ENCODE measurements at regions not wholly inside any gene's neighbourhood (a gene's known extent, or its start where the extent isn't known, plus 50 kb on each side); places are given as distances from the start of the nearest gene placed in this dataset.

DNA sequence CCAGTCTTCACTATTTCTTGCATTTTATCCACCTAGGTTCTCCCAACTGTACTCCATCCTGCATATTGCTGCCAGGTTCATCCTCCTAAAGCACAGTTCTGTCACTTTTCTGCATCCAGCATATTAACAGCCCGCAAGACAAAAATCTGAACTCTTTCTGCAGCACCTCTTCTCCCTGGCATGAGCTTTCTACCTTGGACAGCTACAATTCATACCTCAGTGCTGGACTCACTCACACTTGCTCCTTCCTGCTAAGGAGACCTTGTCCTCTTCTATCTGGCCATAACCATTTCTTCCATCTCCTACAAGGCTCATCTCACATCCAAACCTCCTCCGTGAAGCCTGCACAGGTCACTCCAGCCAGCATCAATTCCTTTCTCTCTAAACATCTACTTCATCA lies 170.1 kb upstream of the GRIP1 start:
- no peak for DNase-seq (ENCODE audit: low read depth)

DNA sequence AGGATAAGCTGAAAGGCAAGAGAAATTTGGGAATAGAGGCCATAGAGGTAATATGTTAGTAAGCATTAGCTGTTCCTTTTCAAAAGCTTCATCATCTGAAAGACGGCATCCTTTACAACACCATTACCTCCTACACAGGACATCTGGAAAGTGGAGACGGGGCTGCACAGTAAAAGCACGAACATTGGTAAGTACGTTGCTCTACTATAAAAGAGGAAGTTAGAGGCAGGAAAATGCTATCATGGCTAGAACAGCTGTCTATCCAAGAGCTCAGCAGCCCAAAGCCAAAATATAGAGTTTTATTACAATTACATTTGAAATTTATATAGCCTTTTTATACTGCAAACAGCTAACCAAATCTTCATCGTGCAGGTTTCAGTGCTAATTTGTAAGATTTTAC lies 172.3 kb upstream of the GRIP1 start:
- no peak for DNase-seq (ENCODE audit: low read depth)

DNA sequence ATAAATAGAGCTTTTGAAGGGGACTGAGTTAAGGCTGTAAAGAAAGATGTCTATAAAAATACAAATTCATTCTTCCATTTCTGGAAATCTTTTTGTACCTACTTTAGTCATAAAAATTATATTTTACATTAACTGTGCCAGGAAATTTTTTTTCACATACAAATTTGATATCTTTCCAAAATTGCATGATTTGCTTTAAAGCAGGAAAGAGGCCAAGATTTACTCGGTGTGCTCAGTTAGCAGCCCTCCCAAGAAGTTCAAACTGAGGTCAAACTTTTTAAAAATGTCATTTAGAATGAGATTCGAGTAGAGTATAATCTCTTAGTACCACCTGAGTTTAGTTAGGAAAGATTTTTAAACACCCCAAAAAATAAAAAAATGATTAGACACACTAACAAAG lies 173.2 kb upstream of the GRIP1 start:
- no peak for DNase-seq (ENCODE audit: low read depth)

DNA sequence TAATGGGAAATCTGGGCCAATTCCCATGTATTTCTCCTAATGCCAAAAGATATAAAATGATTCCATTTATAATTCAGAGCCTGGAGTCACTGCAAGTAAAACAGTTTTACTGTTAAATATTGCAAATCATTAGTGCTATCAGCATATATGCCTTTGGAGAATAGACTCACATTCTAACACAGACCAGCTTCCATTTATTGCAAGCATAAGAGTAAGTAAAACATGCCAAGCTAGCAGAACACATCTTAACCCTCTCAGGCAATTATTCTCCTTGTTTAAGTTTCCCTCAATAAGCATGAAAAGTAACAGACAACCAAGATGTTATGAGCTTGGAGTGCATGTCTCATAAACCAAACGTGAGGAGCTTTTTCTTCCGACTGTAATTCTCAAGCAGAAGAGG lies 173.9 kb upstream of the GRIP1 start:
- DNase-seq (ENCODE audit: low read depth) = no peak

DNA sequence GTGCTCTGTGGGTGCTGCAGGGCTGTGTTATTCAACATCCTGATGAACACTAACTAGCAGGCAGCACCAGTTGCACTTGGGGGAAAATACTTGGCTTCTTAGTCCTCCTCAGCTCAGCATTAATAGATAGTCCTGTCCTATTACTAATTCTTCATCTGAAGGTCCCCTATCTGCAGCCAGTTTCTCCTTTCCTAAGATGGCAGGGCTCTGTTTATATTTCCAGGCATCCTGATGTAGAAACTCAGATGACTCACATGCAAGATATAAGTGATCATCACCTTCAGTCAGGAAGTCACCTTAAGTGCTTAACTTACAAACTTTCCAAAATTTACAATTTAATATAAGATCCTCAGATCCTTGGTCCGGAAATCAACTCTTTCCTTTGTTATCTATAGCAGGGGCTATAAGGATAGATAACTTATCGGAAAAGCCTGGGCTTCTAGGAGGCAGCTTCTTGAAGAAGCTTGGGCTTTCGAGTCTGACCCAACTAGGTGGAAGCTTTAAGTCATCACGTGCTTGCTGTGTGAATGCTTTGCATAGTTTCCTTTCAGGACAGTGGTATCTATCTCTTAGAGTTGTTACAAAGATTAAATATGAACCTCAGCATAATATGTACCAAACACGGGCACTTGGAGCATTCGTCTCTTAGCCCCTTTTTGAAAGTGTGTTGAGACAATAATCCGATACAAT lies 181.0 kb upstream of the GRIP1 start:
- DNase-seq (ENCODE audit: low read depth) = no peak

DNA sequence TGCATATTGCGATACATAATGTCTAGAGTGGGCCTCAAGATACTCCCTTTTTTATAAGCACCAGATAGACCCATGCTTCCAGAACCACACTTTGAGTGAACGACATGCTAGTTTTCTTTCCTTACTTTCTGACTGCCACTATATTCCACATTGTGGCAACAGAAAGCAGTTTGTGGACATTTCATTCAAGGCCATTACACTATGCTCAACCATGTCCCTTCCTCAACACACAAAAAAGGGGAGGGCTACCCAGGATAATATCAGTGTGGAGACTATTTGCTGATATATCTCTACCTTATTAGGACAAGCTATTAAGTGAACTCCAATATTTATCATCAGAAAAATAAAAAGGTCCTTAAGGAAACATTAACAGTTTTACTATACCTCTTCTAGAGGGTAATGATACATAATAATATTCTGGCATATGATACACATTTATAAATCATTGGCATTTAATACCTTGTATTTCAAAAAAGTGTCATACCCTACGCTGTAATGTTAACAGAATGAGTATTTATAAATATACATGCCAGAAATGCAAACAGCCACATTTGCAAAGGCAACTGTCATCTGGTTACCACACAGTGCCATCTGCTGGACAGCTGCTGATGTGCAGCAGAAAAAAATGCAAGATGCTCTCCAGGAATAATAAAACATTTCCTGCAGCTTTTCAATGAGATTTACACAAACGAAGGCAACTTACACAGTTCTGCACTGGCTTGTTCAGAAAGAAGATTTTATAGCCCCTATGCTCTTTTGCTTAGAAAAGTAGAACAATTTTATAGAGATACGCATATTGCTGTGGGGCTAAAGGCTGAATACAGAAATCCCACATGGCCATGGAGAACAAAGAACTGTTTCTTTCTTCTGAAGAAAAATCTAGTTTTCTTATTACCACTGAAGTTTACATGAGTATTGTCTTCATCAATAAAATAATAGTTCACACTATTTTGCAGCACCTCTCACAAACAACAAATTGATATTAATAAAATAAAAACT lies 182.2 kb upstream of the GRIP1 start:
- DNase-seq (ENCODE audit: low read depth) = peak; percentile 30

DNA sequence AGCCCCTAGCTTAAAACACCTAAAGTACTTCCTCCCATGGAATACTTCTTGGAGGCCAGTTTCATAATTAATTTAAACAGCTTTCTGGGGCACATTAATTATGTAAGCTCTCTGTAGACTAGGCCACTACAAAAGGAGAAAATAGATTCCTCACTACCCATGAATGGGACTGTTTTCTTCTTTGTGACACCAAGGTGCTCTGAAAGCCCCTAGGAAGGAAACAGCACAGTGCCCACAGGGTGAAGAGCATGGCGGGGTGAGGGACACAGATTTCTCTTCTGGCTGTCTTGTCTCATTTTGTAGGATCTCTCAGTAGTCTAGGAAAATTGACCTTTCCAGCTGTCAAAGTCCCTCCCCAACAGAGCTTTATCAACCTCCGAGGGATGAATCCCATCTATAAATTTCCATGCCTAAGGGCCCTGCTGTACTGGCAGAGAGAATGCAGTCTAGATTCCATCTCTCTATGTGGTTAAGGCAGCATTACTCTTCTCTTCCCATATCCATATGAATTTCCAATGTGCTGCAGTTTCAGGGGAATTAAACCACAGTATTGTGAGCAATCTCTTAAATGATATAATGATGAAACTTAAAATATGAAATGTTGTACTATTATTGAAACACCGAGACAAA lies 183.6 kb upstream of the GRIP1 start:
- no peak for DNase-seq (ENCODE audit: low read depth)

DNA sequence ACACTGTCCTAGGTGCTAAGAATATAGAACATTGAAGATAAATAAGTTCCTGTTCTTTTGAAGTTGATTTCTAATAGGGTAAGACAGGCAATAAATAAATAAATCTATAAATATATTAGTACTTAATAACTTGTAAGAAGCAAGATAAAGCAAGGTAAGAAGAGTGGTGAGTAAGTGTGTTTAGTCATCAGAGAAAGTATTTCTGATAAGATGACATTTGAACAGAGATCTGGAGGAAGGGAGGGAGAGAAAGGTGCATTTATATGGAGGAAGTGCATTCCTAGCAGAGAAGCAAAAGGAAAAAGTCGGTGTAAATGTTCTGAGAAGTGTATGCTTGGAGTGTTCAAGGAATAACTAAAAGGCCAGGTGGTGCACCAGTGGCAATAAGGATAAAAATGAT lies 184.4 kb upstream of the GRIP1 start:
- no peak for DNase-seq (ENCODE audit: low read depth)

DNA sequence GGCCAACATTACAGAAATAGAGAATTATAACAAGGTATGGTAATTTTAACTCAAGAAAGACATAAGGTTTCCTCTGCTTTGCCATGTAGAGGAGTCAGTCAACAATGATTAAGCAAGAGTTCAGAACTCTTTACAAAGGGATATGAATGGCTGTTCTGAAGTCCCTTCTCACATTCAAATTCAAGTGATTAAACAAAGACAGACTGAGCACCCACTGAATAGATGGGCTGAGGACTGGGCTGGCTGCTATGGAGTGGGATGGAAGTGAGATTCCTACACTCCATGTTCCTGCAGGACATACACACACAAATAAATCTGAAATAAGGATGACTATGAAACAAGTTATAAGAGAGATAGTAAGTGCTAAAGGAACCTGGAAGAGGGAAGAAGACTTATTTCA lies 199.0 kb upstream of the GRIP1 start:
- no peak for DNase-seq (ENCODE audit: low read depth)

DNA sequence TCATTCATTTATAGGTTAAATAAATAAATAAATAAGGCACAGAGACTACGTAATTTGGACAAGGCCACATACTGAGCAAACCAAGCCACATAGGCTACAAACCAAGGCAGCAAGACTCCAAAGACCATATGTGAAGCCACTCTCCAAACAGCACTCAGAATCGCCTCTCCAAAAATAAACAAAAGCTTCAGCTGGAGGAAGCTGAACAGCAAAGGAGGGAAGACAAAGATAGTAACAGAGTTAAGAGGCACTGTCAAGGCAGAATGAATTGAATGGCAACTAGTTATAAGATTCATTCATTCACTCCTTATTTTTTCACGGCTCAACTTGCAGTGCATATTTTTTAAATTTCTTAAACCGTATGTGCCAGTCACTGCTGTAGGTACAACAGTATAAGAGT lies 200.5 kb upstream of the GRIP1 start:
- no peak for DNase-seq (ENCODE audit: low read depth)

DNA sequence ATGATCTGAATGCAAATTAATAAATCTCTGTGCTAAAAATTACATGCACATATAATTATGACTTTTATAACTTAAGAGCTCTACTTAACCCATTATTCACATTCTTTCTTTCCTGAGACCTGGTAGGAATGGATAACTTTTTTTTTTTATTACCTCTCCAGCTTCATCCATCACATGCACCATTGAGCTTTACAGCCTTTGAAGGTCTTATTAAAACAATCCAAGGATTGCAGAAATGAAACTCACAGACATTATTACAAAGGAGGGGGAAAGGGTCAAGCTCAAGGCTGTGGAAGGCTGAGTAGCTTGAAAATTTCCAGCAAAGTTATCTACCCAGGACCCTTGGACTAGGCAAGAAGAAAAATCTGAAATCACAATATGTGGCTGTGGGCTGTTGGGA lies 202.5 kb upstream of the GRIP1 start:
- DNase-seq (ENCODE audit: low read depth) = no peak

DNA sequence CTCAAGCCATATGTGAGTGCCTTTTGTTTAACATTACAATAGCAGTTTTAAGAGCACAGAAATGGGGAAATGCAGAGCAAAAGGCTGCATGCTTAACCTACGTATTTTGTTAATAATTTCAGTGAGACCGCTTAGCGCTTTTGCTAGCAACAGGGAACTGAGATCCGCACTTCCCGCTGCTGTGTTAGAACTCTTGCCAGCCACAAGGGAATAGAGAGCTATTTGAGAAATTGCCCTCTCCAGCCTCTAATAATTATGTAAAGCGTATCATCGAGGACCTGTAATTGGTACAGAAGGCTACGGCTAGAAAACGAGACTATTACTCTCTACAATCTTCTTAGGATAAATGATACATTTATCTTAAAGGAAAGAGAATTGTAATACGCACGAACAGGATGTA lies 205.2 kb upstream of the GRIP1 start:
- DNase-seq (ENCODE audit: low read depth) = no peak

DNA sequence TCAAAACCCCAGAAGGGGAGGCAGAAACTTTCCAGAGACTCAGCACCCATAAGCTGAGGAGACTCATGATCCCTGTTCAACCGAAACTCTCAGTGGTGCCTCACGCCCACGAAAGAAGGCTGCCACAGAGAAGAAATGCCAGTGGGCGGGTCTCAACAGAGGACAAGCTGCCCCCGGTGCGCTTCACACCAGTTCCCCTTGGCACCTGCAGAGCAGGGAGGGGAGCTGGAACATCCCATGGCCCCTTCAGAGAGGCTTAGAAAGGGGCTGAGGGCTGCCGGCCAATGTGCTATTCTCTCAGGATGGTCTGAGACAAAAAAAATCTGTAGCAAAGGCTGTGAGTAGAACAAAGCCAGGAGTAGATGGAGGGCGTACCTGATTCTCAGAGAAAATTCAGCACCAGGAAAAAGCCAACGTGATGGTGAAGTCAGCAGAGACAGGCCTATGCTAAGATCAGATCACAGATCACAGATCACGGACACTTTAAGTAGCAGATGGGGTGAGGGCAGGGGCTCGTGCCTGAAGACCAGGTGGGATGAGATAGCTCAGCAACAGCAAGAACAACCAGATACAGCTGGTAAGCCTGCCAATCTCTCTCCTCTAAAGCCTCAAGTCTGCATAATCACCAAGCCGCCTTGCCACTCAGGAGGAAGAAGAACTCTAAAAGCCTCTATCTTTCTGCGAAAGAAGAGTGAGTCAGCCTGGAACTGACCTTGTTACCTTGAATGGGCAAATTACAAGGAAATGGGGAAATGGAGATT lies 206.4 kb upstream of the GRIP1 start:
- DNase-seq (ENCODE audit: low read depth) = no peak

DNA sequence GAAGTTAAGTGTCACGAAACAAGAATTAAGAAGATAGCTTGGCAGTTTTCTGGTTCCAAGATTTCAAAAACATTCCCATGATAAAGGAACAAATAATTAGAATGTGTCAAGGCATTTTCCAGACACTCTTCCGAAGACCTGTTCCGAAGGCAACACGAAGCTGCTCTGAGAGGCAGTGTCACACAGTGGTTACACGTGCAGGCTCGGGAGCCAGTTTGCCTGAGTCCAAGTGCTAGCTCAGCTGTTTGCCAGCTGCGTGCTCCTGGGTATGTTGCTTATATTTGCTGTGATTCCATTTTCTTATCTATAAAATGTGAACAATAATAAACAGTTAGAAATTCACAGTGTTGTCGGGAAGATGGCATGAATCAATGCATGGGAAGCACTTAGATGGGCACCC lies 217.9 kb upstream of the GRIP1 start:
- DNase-seq (ENCODE audit: low read depth) = no peak

DNA sequence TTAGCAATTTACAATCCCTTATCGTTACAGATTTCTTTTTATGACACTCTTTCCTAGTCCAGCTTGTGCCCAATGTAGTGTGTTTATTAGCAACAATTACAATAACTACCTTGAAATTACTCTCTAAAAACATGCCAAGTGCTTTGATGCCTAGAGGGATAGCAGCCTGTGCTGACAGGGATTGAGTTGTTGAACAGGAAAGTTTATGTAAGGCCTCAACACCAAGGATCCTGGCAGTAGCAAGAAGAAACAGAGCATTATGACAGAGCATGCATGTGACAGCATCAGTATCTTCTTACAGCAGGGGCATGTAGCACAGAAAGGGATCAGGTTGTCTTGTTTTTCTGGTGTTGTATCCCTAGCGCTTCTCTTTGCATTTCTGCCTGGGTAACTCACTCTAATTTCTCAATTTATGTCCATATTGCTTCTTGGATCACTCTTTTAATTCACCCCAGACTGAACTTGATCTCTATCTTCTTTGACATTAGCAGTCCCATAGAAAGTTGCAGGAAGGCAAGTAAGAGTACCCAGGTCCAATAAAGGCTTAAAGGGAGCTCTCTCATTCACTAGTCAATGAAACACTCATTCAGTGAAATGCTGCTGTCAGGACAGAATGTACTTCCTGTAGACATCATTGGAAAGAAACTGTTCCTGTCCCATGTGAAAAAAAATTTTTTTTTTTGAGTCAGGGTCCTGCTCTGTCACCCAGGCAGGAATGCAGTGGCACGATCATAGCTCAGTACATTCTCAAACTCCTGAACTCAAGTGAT lies 220.0 kb upstream of the GRIP1 start:
- DNase-seq (ENCODE audit: low read depth) = no peak

DNA sequence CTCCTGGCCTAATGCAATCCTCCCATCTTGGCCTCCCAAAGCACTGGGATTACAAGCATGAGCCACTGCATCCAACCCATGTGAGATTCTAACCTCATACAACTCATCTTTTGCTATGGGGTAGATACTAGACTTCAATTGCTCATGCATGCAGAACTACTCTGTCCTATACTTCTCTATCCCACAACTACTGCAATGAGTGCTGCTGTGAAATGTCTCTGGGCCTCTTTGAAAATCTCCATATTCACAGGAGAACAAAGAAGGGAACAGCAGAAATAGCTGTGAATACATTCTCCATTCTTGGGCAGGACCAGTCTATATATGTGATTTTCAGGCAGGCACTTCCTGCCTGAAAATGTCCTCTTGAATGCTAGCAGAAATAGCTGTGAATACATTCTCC lies 220.7 kb upstream of the GRIP1 start:
- DNase-seq (ENCODE audit: low read depth) = no peak

DNA sequence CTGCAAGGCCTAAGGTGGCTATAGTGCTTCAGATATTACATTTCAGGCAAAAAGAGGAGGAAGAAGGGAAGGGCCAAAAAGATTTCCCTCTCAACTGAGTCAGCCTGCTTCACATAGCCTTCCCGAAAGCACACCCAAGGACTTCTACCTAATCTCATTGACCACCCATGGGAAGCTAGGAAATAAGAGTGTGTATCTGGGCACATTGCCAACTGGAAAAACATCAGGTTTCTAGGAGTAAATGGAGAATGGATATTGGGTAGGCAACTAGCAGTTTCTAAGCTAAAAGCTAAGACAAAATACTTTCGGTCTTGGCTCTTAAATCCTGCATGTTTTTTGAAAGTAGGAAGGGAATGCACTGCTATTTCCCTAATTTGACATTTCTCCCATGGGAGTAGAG lies 221.7 kb upstream of the GRIP1 start:
- DNase-seq (ENCODE audit: low read depth) = no peak

DNA sequence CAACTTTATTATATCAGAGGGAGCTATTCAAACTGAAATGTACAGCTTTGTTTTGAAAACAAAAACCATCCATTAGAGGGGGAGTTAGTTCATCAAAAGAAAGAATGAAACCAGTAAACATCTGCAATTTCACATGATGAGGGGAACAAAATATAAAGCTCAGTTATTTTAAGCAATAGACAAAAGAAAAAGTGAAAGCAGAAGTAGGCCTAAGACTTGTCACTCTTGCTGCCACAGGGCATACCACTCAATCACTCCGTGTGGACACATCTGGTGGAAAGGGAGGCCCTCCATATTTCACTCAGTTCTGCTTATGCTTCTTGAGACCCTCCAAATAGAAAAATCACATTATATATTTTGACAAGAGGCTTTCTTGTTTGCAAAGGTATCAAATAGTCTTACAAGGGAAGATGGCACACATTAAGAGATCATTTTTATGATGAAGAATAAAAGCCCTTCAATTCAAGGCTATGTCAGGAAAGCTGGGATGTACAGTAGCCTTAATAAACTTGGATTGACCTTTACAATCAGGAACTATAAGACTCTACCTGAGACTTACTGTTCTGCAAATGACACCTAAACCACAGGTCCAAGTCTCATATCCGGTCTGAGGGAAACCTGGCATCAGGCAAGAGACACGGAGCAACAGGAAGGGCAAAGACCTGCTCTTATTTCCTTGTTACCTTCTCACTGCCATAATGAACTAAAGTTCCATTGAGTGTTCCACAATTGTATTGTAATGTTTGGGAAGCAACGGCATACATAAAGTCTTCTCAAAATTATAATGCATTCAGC lies 222.5 kb upstream of the GRIP1 start:
- DNase-seq (ENCODE audit: low read depth) = no peak

DNA sequence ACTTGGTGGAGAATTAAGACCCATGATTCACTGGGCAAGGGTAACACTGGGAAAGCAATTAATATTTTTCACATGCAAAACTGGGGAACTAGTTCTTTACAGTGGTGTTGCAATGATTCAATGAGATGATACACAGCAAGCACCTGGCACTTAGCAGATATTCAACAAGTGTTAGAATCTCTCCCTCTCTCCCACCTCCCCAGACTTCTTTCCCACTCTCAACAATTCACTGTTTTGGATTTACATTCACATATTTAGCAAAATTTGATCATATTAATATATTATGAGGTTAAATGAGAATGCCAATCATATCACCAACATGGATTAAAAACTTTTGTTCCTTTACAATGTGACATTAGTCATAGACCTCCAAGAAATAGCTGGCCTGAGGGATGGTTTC lies 223.1 kb upstream of the GRIP1 start:
- DNase-seq (ENCODE audit: low read depth) = no peak

DNA sequence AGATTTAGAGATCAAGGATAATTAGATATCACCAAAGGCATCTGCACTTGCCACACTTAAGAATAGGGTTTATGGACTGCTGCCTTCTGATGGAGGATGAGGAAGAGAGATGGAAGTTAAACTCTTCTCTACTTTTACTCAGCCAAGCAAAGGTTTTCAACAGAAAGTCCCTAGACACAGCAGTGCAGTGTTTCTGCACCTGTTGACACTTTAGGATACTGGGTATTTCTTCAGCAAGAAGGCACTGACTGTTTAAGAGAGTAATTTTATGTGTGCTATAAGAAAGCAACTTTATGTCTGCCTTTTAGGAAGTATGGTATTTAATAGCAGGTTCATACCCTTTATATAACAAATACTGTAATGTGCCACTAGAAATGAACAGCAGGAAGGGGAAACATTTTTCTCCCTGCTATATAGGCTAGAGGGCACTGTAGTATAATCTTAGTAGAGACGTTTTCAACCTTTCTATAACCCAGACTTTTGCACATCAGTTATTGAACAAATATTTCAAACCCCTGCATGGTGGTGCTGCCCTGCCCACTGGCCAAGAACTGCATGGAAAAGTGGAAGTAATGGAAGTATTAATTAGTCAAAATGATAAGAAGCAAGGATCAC lies 225.0 kb upstream of the GRIP1 start:
- DNase-seq (ENCODE audit: low read depth) = no peak
